Left lung (tissue), 4 donors: ENCODE measurements at regions not wholly inside any gene's neighbourhood (a gene's known extent, or its start where the extent isn't known, plus 50 kb on each side); places are given as distances from the start of the nearest gene placed in this dataset.
"Not testable (repeated sequence)": the region's sequence is repeated elsewhere in the genome, so short reads cannot be mapped to it uniquely, and the experiment has no call there.

Experiments used
- ATAC-seq: fragments of 200-7000 bp; cut with Tn5 transposase; one replicate; pipeline ENCODE4 v1.9.1; 2020; ENCODE audit warnings: moderate library complexity
- DNase-seq, 4 donors: peaks; one replicate each; pipeline ENCODE4 v3.0.0-alpha.2; 2013 to 2020
- H3K27ac ChIP-seq, 2 donors: fragments of 200-600 bp; sonication (generic) in 1 of 2; one replicate each; pipeline versions ENCODE4 v1.5.0 to v1.8.0; 2020 to 2021
- H3K27me3 ChIP-seq, 2 donors: fragments of 200-600 bp; sonication (generic) in 1 of 2; one replicate each; pipeline versions ENCODE4 v1.5.0 to v1.8.0; 2020 to 2021
- H3K36me3 ChIP-seq, 2 donors: fragments of 200-600 bp; sonication (generic) in 1 of 2; one replicate each; pipeline versions ENCODE4 v1.5.0 to v1.8.0; 2020 to 2021
- H3K4me1 ChIP-seq, 2 donors: fragments of 200-600 bp; one replicate each; pipeline ENCODE4 v1.8.0; 2021
- H3K4me3 ChIP-seq, 2 donors: fragments of 200-600 bp; sonication (generic) in 1 of 2; one replicate each; pipeline versions ENCODE4 v1.5.0 to v1.8.0; 2020 to 2021; ENCODE audit warnings: mild to moderate bottlenecking in 1 of 2
- H3K9me3 ChIP-seq, 2 donors: fragments of 200-600 bp; sonication (generic) in 1 of 2; one replicate each; pipeline versions ENCODE4 v1.5.0 to v1.8.0; 2020 to 2021
- intact Hi-C, 2 donors: fragments of 100-400 bp; cut with DNase I; formaldehyde crosslinking; loops; one replicate each; pipeline versions ENCODE4 v1.11.2 to v1.14.2; 2022
- donor health status: DM: no; HTN: yes; CAD: no.
- donor health status: DM: no; HTN: no; CAD: no.

DNA sequence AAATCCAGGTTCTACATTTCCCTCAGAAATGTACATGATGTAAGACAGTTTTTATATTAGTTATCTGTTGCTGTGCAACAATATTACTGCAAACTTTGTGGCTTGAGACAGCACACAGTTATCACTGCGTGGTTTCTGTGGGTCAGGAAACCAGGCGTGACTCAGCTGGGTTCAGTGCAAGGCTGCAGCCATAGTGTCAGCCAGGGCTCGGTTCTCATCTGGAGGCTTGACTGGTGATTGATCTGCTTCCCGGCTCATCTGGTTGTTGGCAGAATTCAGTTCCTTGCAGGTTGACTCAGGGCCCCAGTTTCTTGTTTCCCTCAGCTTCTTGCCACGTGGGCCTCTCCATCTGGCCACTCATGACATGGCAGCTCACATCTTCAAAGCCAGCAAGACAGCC is 146.8 kb upstream of the ROPN1B start:
- H3K4me1 ChIP-seq, H3K27ac ChIP-seq, H3K27me3 ChIP-seq, ATAC-seq, H3K36me3 ChIP-seq, H3K4me3 ChIP-seq, intact Hi-C loops: not testable (repeated sequence)
- peak in 1 of 4 donors; percentile 58 for DNase-seq
- peaks cover 0 to 11% of the 10 kb centered on the region in 2 donors for H3K9me3 ChIP-seq

DNA sequence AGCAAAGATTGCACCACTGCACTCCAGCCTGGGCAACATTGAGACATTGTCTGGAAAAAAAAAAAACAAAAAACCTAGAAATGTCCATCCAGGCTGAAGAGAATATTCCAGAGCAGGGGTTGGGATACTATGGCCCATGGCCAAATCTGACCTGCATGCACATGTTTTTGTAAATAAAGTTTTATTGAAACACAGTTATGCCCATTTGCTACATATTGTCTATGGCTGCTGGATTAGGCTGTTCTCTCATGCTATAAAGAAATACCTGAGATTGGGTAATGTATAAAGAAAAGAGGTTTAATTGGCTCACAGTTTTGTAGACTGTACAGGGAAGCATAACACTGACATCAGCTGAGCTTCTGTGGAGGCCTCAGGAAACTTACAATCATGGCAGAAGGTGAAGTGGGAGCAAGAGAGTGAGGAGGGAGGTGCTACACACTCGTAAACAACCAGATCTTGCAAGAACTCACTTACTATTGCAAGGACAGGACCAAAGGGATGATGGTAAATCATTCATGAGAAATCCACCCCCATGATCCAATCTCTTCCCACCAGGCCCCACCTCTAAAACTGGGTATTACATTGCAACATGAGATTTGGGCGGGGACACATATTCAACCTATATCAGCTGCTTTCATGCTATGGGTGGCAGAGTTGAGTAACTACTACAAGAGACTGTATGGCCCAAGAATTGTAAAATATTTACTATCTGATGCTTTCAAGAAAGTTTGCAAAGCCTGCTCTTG is 137.8 kb upstream of the ROPN1B start:
- H3K27me3 ChIP-seq, H3K4me1 ChIP-seq, H3K27ac ChIP-seq, intact Hi-C loops, H3K4me3 ChIP-seq, ATAC-seq, H3K36me3 ChIP-seq, DNase-seq: not testable (repeated sequence)
- peaks cover 0 to 20% of the 10 kb centered on the region in 2 donors for H3K9me3 ChIP-seq

DNA sequence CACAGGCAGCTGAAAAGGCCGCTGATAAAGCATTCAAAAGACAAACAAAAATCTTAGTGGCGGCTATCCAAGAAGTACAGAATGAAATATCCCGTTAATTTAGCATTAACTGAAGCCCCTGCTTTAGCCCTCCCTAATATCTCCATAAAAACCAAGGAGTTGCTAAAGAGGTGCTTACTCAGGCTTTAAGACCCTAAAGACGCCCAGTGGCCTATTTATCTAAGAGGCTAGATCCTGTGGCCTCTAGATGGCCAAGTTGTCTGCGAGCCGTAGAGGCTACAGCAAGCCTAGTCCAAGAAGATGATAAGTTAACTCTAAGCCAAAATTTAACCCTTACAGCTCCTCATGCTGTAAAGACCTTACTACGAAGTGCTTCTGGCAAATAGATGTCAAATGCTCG is 133.4 kb upstream of the ROPN1B start:
- H3K4me1 ChIP-seq, ATAC-seq, H3K36me3 ChIP-seq, H3K27ac ChIP-seq, H3K27me3 ChIP-seq, intact Hi-C loops, H3K4me3 ChIP-seq, H3K9me3 ChIP-seq: not testable (repeated sequence)
- DNase-seq = peak in 2 of 4 donors; percentile 10 to 19

DNA sequence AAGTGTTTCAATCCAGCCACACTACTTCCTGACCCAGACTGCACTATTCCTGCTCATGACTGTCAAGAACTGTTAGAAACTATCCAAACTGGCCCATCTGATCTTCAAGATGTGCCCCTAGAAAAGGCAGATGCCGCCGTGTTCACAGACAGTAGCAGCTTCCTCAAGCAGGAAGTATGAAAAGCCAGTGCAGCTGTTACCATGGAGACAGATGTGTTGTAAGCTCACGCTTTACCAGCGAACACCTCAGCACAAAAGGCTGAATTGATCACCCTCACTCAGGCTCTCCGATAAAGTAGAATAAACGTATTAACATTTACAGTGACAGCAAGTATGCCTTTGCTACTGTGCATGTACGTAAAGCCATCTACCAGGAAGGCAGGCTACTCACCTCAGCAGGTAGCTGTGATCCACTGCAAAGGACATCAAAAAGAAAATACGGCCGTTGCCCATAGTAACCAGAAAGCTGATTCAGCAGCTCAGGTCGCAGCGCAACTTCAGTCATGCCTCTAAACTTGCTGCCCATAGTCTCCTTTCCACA is 132.9 kb upstream of the ROPN1B start:
- intact Hi-C loops, H3K36me3 ChIP-seq, H3K9me3 ChIP-seq, H3K4me1 ChIP-seq, H3K27me3 ChIP-seq, H3K4me3 ChIP-seq, H3K27ac ChIP-seq, ATAC-seq: not testable (repeated sequence)
- DNase-seq = peak in 2 of 4 donors; percentile 20 to 55

DNA sequence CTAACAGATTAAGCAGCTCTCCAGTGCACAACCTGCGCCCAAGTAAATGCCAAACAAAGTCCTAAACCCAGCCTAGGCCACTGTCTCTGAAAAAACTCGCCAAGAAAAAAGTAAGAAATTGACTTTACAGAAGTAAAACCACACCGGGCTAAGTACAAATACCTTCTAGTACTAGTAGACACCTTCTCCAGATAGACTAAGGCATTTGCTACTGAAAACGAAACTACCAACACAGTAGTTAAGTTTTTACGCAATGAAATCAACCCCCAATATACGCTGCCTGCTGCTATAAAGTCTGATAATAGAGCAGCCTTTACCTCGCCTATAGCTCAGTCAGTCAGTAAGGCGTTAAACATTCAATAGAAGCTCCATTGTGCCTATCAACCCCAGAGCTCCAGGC is 132.2 kb upstream of the ROPN1B start:
- H3K9me3 ChIP-seq, ATAC-seq, DNase-seq, intact Hi-C loops, H3K36me3 ChIP-seq, H3K27ac ChIP-seq, H3K4me1 ChIP-seq, H3K4me3 ChIP-seq, H3K27me3 ChIP-seq: not testable (repeated sequence)

DNA sequence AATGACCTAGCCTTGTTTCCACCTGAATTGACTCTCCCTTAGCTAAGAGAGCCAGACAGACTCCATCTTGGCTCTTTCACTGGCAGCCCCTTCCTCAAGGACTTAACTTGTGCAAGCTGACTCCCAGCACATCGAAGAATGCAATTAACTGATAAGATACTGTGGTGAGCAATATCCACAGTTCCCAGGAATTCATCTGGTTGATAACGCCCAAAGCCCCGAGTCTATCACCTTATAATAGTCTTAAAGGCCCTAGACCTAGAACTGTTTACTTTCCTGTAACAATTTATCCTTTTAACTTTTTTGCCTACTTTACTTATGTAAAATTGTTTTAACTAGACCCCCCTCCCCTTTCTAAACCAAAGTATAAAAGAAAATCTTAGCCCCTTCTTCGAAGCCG is 130.1 kb upstream of the ROPN1B start:
- H3K36me3 ChIP-seq, DNase-seq, H3K9me3 ChIP-seq, H3K4me1 ChIP-seq, H3K27ac ChIP-seq, intact Hi-C loops, H3K4me3 ChIP-seq, H3K27me3 ChIP-seq, ATAC-seq: not testable (repeated sequence)

DNA sequence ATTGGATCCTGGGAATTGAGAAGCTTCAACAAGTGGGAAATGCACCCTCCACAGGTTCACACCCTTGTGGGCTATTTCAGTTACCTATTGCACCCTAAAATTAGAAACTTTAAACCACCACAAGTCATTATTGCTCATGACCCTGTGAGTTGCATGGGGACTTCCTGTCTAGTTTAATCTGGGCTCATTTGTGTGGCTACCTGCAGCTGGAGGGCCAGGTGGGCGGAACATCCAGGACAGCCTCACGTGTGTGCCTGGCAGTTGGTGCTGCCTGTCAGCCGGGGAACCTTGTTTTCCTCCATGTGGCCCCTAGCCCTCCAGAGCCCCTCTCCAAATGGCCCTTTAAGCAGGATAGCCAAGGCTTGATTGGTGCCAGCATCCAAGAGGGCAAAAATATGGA is 128.5 kb upstream of the ROPN1B start:
- H3K4me3 ChIP-seq, DNase-seq, ATAC-seq, H3K27me3 ChIP-seq, H3K36me3 ChIP-seq, H3K27ac ChIP-seq, H3K4me1 ChIP-seq, H3K9me3 ChIP-seq, intact Hi-C loops: not testable (repeated sequence)

DNA sequence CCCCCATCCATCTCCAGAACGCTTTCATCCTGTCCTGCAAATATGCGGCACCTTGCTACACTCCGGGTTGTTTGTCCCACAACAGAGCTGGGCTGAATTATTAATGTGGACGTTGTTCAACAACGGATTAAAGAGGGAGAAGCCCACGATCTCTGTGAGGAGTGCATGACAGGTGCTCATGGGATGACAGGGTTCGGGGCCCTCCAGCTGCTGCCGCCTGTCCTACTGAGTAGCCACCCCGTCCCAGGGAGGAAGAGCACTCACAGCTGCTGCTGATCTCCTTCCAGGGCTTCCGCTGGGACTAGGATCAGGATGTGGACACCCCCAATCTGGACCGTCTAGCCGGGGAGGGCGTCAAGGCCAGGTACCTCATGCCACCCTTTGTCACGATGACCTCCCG is 121.0 kb upstream of the ROPN1B start:
- DNase-seq, intact Hi-C loops, H3K27ac ChIP-seq, ATAC-seq, H3K4me1 ChIP-seq, H3K36me3 ChIP-seq, H3K4me3 ChIP-seq, H3K27me3 ChIP-seq: not testable (repeated sequence)
- peaks cover 0 to 14% of the 10 kb centered on the region in 2 donors for H3K9me3 ChIP-seq

DNA sequence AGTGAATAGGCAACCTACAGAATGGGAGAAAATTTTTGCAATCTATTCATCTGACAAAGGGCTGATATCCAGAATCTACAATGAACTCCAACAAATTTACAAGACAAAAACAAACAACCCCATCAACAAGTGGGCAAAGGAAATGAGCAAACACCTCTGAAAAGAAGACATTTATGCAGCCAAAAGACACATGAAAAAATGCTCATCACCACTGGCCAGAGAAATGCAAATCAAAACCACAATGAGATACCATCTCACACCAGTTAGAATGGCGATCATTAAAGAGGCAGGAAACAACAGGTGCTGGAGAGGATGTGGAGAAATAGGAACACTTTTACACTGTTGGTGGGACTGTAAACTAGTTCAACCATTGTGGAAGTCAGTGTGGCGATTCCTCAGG is 114.0 kb upstream of the ROPN1B start:
- H3K4me1 ChIP-seq, ATAC-seq, intact Hi-C loops, H3K27ac ChIP-seq, H3K36me3 ChIP-seq, H3K9me3 ChIP-seq, DNase-seq, H3K4me3 ChIP-seq, H3K27me3 ChIP-seq: not testable (repeated sequence)

DNA sequence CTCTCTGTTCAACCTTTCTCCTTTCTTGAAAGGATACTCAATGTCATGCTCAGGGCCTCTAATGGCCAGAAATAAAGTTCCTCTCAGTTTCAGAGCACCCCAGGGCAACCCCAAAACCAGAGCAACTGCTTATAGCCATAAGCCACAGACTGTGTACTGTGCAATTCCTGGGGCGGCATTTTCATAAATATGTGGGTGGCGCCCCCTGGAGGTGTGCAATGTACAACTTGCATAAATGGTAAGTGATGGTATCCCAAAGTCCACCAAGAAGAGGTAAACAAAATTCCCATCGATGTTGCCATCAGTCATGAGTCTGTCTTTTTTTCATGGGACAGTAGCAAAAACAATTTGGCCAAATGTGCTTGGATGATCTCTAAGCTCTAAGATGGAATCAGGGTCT is 108.4 kb upstream of the ROPN1B start:
- DNase-seq, intact Hi-C loops, H3K4me3 ChIP-seq, H3K4me1 ChIP-seq, H3K9me3 ChIP-seq, H3K36me3 ChIP-seq, H3K27me3 ChIP-seq, H3K27ac ChIP-seq, ATAC-seq: not testable (repeated sequence)

DNA sequence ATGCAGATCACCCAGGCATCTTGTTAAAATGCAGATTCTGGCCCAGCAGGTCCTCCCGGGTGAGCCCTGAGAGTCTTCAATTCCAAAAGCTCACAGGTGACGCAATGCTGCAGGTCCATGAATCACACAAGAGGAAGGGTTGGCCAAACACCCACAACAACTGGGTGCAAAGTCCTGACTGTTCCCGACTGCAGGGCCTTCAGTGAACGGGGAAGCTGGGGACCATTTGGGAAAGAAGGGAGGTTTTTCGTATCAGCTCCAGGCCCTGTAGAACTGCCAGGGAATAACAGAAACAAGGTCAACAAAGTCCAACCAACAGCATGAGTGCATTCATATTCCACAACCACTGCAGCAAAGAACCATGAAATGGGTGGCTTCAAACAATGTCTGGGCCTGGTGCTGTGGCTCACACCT is 106.1 kb upstream of the ROPN1B start:
- H3K4me3 ChIP-seq, H3K4me1 ChIP-seq, H3K27me3 ChIP-seq, H3K27ac ChIP-seq, intact Hi-C loops, H3K36me3 ChIP-seq, DNase-seq, ATAC-seq, H3K9me3 ChIP-seq: not testable (repeated sequence)

DNA sequence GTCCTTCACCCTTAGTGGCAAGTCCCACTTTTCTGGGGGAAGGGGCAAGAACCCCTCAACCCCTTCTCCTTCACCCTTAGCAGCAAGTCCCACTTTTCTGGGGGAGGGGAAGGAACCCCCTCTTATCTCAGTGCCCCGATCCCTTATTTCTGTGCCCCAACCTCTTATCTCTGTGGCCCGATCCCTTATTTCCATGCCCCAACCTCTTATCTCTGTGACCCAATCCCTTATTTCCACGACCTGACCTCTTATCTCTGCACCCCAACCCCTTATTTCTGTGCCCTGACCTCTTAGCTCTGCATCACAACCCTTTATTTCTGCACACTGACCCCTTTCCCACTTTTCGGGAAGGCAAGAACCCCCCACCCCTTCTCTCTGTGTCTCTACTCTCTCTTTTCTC is 104.4 kb upstream of the ROPN1B start:
- H3K9me3 ChIP-seq, H3K36me3 ChIP-seq, H3K4me1 ChIP-seq, ATAC-seq, DNase-seq, H3K27ac ChIP-seq, intact Hi-C loops, H3K4me3 ChIP-seq, H3K27me3 ChIP-seq: not testable (repeated sequence)

DNA sequence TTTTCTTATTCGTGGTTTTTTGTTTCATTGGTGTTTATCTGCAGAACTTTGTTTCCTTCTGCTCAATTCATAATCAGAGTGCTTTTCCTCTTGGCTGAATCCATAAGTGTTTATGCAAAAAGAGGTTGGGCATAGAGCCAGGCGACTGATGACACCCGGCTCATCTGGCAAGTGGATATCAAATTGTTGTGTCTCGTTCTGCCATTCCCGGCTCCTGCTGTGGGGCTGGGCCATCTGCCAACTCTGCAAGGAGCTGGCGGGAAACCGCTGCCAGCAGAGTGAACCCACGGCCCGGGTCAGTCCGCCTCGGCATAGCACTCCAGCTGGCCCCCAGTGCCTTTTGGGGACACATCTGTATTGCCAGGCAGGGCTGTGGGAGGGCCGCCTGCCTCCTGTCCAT is 83.0 kb upstream of the ROPN1B start:
- peak in 3 of 4 donors; percentile 39 to 92 (median 86) for DNase-seq
- not testable (repeated sequence) for H3K36me3 ChIP-seq, H3K27ac ChIP-seq

DNA sequence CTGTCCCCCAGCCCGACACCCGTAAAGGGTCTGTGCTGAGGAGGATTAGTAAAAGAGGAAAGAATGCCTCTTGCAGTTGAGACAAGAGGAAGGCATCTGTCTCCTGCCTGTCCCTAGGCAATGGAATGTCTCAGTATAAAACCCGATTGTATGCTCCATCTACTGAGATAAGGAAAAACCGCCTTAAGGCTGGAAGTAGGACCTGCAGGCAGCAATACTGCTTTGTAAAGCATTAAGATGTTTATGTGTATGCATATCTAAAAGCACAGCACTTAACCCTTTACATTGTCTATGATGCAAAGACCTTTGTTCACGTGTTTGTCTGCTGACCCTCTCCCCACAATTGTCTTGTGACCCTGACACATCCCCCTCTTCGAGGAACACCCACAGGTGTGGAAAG is 69.8 kb upstream of the ROPN1B start:
- DNase-seq, H3K27me3 ChIP-seq, H3K36me3 ChIP-seq, H3K27ac ChIP-seq, H3K4me1 ChIP-seq, intact Hi-C loops, H3K9me3 ChIP-seq, H3K4me3 ChIP-seq, ATAC-seq: not testable (repeated sequence)

More for the DNA sequence above, 83.0 kb upstream of the ROPN1B start:
- H3K4me1 ChIP-seq, H3K27me3 ChIP-seq, ATAC-seq, intact Hi-C loops, H3K4me3 ChIP-seq: not testable (repeated sequence)
- peaks cover 0 to 19% of the 10 kb centered on the region in 2 donors for H3K9me3 ChIP-seq
